GM12892 (cell line): ENCODE measurements at regions not wholly inside any gene's neighbourhood (a gene's known extent, or its start where the extent isn't known, plus 50 kb on each side); places are given as distances from the start of the nearest gene placed in this dataset.

Source experiments
- POLR2A ChIP-seq: IDR thresholded peaks from 2 replicates; pipeline ENCODE4 v1.6.1; 2011; ENCODE audit warnings: low read depth, low read length, control low read depth
- POLR2AphosphoS5 ChIP-seq: IDR thresholded peaks from 2 replicates; pipeline ENCODE4 v1.6.1; 2011; ENCODE audit warnings: low read depth, low read length, control low read depth
- TAF1 ChIP-seq: IDR thresholded peaks from 2 replicates; pipeline ENCODE4 v1.6.1; 2011; ENCODE audit warnings: low read depth, mild to moderate bottlenecking, control low read depth, low read length, borderline replicate concordance

DNA sequence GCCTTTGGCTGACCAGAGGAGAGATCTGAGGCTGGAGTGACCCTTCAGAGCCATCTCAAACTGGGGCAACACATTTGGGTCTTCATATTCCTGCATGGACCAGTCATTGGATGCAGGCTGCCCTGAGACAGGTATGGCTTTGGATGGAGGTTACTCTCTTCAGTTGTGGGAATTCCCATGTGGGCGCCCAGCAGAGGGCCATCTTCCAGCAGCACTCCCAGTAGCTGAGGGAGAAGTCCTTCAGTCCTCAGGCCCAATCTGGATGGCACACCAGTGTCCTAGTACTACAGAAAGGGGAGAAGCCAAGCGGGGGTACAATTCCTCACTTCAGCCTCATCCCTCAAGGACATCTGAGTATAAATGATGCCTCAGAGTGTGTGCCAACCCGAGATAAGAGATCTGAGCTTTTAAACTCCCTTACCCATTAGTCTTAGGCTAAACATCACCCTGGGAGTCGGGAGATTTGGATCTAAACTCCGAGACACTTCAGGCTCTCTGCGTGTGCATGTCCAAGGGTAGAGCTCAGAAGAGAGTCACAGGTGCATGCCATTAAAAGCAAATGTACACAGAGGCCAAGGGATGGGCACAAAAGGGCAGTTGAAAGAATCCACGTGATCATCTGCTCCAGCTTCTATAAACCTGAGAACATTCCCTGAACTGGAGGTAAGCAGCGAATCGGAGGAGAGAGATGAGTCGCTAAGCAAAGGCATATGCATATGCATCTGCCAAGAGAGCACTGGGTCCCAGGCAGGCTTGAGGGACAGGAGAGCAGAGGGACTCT lies 204.6 kb downstream of the CD83 start:
- TF ChIP-seq POLR2A, result no peak
- no peak for TF ChIP-seq POLR2AphosphoS5
- TF ChIP-seq TAF1, result no peak
